ENCODE measurements at regions not wholly inside any gene's neighbourhood (a gene's known extent, or its start where the extent isn't known, plus 50 kb on each side); places are given as distances from the start of the nearest gene placed in this dataset.

GRCh38 chr6:134516582-134516981 is 198.7 kb upstream of the SGK1 start:
- DNase-seq (ENCODE audit: low read depth) = no peak
- no peak overlapping the region for H3K4me3 ChIP-seq (ENCODE audit: control insufficient read depth, low read depth, low read length)
- no peak for TF ChIP-seq CTCF (conservative IDR thresholded peaks at IDR 0.05; ENCODE audit: control insufficient read depth, insufficient read depth, low read depth, low read length)

GRCh38 chr6:134515986-134516385 is 198.1 kb upstream of the SGK1 start:
- peak; percentile 63 for DNase-seq (ENCODE audit: low read depth)
- TF ChIP-seq CTCF (conservative IDR thresholded peaks at IDR 0.05; ENCODE audit: control insufficient read depth, insufficient read depth, low read depth, low read length) = no peak

GRCh38 chr6:134512981-134513391 is 195.1 kb upstream of the SGK1 start:
- DNase-seq (ENCODE audit: low read depth) = peak; percentile 30
- no peak overlapping the region for H3K4me3 ChIP-seq (ENCODE audit: control insufficient read depth, low read depth, low read length)
- no peak for TF ChIP-seq CTCF (conservative IDR thresholded peaks at IDR 0.05; ENCODE audit: control insufficient read depth, insufficient read depth, low read depth, low read length)

More at GRCh38 chr6:134515986-134516385, 198.1 kb upstream of the SGK1 start:
- no peak overlapping the region for H3K4me3 ChIP-seq (ENCODE audit: control insufficient read depth, low read depth, low read length)

GRCh38 chr6:134511984-134512683 is 194.2 kb upstream of the SGK1 start:
- H3K4me3 ChIP-seq (ENCODE audit: control insufficient read depth, low read depth, low read length) = no peak overlapping the region
- TF ChIP-seq CTCF (conservative IDR thresholded peaks at IDR 0.05; ENCODE audit: control insufficient read depth, insufficient read depth, low read depth, low read length) = no peak
- DNase-seq (ENCODE audit: low read depth) = no peak

- peak; percentile 31 for DNase-seq (ENCODE audit: low read depth)
- H3K4me3 ChIP-seq (ENCODE audit: control insufficient read depth, low read depth, low read length) = no peak overlapping the region
- no peak for TF ChIP-seq CTCF (conservative IDR thresholded peaks at IDR 0.05; ENCODE audit: control insufficient read depth, insufficient read depth, low read depth, low read length)
These were observed 193.0 kb upstream of the SGK1 start for GRCh38 chr6:134510920-134511319.

GRCh38 chr6:134510142-134510541 is 192.2 kb upstream of the SGK1 start:
- TF ChIP-seq CTCF (conservative IDR thresholded peaks at IDR 0.05; ENCODE audit: control insufficient read depth, insufficient read depth, low read depth, low read length) = no peak
- peak; percentile 76 for DNase-seq (ENCODE audit: low read depth)

More at GRCh38 chr6:134510142-134510541, 192.2 kb upstream of the SGK1 start:
- no peak overlapping the region for H3K4me3 ChIP-seq (ENCODE audit: control insufficient read depth, low read depth, low read length)

All from fibroblast of mammary gland (primary cell).